Right lobe of liver (tissue), 6 donors: ENCODE measurements at regions not wholly inside any gene's neighbourhood (a gene's known extent, or its start where the extent isn't known, plus 50 kb on each side); places are given as distances from the start of the nearest gene placed in this dataset.

Source experiments
- ATAC-seq, 4 donors: fragments of 200-7000 bp; cut with Tn5 transposase; one replicate each; pipeline ENCODE4 v1.9.1; 2020; ENCODE audit warnings: mild to moderate bottlenecking in 4 of 4, moderate library complexity in 4 of 4
- DNase-seq, 3 donors: peaks; one replicate each; pipeline ENCODE4 v3.0.0-alpha.2; 2020
- H3K27ac ChIP-seq, 3 donors: fragments of 200-600 bp; one replicate each; pipeline ENCODE4 v1.8.0; 2022
- H3K27me3 ChIP-seq, 2 donors: fragments of 200-600 bp; one replicate each; pipeline ENCODE4 v1.8.0; 2022
- H3K36me3 ChIP-seq, 4 donors: fragments of 200-600 bp; sonication (generic) in 1 of 4; one replicate each; pipeline versions ENCODE4 v1.5.1 to v1.8.0; 2017 to 2022; ENCODE audit warnings: control low read depth in 1 of 4
- H3K4me1 ChIP-seq, 4 donors: fragments of 200-600 bp; sonication (generic) in 1 of 4; one replicate each; pipeline versions ENCODE4 v1.5.1 to v1.8.0; 2017 to 2022; ENCODE audit warnings: control low read depth in 1 of 4
- H3K4me3 ChIP-seq, 3 donors: fragments of 200-600 bp; one replicate each; pipeline ENCODE4 v1.8.0; 2022
- H3K9me3 ChIP-seq, 4 donors: fragments of 200-600 bp; sonication (generic) in 1 of 4; one replicate each; pipeline versions ENCODE4 v1.5.1 to v1.8.0; 2017 to 2022; ENCODE audit warnings: control low read depth in 1 of 4
- POLR2A ChIP-seq: fragments of 450-650 bp; IDR thresholded peaks from one replicate; pipeline ENCODE4 v1.6.1; 2017; ENCODE audit warnings: antibody characterized with exemption, mild to moderate bottlenecking
- WGBS: methylation state at CpG from one replicate; pipeline ENCODE4 v1.1.6; 2018; ENCODE audit warnings: low coverage, low lambda C conversion rate; ENCODE audit not compliant: insufficient coverage; ENCODE audit errors: missing lambda C conversion rate; 5-methylcytosine and 5-hydroxymethylcytosine counted together
- intact Hi-C, 2 donors: fragments of 100-400 bp; cut with DNase I; formaldehyde crosslinking; loops; one replicate each; pipeline versions ENCODE4 v1.11.2 to v1.14.1; 2022
- TF ChIP-seq, protein P1 (sequence below), 4 donors: fragments of 200-600 bp in 3 of 4; fragments of 450-650 bp in 1 of 4; IDR thresholded peaks; one replicate each; pipeline versions ENCODE4 v1.5.1 to v1.8.0; 2016 to 2022; ENCODE audit warnings: antibody characterized with exemption in 4 of 4, mild to moderate bottlenecking in 2 of 4
- donor health status: DM: no; HTN: yes; CAD: no.
- donor health status: DM: no; HTN: no; CAD: no.
- donor health status: DM: no; HTN: no; CAD: no.
- donor health status: DM: no; HTN: yes; CAD: no.
- donor health status: DM: no; HTN: yes; CAD: no.

DNA sequence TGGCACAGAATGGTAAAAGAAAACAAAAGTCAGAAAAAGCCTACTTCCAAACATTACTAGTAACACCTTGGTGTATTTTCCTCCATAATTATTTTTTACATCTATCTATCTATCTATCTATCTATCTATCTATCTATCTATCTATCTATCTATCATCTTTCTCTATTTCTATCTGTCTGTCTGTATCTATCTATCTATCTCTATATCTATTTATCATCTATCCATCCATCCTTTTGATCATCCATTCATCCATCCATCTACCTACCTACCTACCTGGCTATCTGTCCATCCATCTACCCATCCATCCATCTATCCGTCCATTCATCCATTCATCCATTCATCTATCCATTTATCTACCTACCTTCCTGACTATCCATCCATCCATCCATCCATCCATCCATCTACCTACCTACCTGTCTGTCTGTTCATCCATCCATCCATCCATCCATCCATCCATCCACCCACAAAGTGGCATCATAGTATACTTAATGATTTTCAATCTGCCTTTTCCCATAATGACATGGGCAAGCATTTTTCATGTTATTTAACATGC, 121.9 kb upstream of the NEK6 start:
- Histone ChIP-seq H3K4me3 (no peak overlapping the region), H3K27ac (no peak overlapping the region), H3K27me3 (no peaks in the 10 kb centered on the region), H3K9me3 (no peaks in the 10 kb centered on the region), H3K36me3 (no peaks in the 10 kb centered on the region), H3K4me1 (no peaks in the 10 kb centered on the region)
- no peak for TF ChIP-seq POLR2A
- TF ChIP-seq, protein P1, sequence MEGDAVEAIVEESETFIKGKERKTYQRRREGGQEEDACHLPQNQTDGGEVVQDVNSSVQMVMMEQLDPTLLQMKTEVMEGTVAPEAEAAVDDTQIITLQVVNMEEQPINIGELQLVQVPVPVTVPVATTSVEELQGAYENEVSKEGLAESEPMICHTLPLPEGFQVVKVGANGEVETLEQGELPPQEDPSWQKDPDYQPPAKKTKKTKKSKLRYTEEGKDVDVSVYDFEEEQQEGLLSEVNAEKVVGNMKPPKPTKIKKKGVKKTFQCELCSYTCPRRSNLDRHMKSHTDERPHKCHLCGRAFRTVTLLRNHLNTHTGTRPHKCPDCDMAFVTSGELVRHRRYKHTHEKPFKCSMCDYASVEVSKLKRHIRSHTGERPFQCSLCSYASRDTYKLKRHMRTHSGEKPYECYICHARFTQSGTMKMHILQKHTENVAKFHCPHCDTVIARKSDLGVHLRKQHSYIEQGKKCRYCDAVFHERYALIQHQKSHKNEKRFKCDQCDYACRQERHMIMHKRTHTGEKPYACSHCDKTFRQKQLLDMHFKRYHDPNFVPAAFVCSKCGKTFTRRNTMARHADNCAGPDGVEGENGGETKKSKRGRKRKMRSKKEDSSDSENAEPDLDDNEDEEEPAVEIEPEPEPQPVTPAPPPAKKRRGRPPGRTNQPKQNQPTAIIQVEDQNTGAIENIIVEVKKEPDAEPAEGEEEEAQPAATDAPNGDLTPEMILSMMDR (IDR thresholded peaks at IDR 0.05), result no peak
- no peak for ATAC-seq
- intact Hi-C loops, result loop anchor here (10.0 kb wide), 2 partner anchors 179 to 189 kb away; no protein-coding TSS in a partner anchor
- WGBS, result 85% methylated on average over 1 of the region's 1 CpG
- DNase-seq, result no peak

DNA sequence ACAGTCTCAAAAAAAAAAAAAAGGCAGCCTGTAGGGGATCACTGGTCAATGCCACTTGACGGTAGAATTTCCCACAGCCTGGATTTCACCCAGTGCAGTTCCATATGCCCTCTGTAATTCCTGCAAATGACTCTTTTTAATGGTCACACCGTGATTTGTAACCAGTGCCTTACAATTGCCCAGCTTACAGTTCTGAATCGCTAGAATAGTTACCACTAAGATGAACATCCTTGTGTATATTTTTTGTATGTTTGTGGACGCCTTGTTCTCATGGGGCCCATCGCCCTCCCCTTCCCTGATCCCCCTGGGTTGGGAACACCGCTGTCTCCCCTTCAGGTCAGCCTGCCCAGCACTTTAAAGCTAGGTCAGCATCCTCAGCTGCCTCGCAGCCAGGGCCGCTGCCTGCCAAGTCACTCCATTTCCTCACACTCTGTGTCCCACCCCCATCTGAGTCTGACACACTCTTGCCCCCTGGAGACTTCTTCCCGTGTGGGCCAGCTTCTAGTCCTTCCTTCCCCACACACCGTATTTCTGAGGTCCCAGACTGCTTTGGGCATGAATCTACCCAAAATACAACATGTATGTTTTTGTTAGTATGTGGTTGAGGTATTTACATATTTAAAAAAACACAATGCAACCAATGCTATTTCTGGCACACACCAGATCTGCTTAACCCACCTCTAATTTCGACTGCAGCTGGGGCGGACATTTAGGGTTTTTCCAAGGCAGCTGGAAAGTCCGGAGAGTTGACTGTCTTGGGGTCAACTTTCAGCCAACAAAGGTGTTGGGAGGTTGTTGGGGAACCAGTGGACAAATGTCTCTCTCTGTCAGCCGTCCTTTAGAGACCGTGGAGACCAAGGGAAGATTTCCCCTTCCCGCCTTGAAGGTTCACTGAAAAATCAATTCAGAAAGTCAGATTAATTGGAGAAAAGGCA, 120.5 kb upstream of the NEK6 start:
- no peak for TF ChIP-seq POLR2A
- TF ChIP-seq, protein P1 (IDR thresholded peaks at IDR 0.05), result no peak

DNA sequence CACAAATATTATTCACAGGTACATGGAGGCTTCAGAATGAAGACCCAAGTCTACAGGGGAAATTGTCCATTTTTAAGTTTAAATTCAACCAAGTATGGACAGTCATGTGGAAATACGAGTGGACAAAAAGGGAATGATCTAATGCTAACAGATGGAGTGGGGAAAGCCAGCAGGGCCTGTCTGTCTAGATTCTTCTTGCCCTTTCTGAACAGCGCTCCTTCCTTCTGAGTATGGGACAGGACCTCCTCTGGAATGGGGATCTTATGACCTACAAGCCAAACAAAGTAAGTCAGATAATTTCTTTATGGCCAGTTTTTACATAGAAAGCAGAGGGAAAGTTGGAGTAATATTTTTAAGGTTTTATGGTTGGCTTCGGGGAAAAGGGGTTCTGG, 119.8 kb upstream of the NEK6 start:
- 83% methylated on average over 3 of the region's 3 CpGs for WGBS
- Histone ChIP-seq H3K9me3 (no peaks in the 10 kb centered on the region), H3K36me3 (no peaks in the 10 kb centered on the region), H3K27ac (no peak overlapping the region), H3K27me3 (no peaks in the 10 kb centered on the region), H3K4me1 (no peaks in the 10 kb centered on the region), H3K4me3 (no peak overlapping the region)
- DNase-seq (no peak), ATAC-seq (no peak)
- TF ChIP-seq POLR2A, result no peak
- TF ChIP-seq, protein P1 (IDR thresholded peaks at IDR 0.05), result no peak
- intact Hi-C loops, result loop anchor here (10.0 kb wide), 2 partner anchors 177 to 187 kb away; no protein-coding TSS in a partner anchor

More for the DNA sequence above, 120.5 kb upstream of the NEK6 start:
- no peaks in the 10 kb centered on the region for H3K27me3 ChIP-seq
- H3K36me3 ChIP-seq, result no peaks in the 10 kb centered on the region
- 63% methylated on average over 15 of the region's 16 CpGs for WGBS
- H3K9me3 ChIP-seq, result no peaks in the 10 kb centered on the region
- no peak overlapping the region for H3K4me3 ChIP-seq
- H3K27ac ChIP-seq, result no peak overlapping the region
- H3K4me1 ChIP-seq, result no peaks in the 10 kb centered on the region
- DNase-seq (no peak), ATAC-seq (no peak)
- intact Hi-C loops, result loop anchor here (10.0 kb wide), 2 partner anchors 178 to 188 kb away; no protein-coding TSS in a partner anchor

DNA sequence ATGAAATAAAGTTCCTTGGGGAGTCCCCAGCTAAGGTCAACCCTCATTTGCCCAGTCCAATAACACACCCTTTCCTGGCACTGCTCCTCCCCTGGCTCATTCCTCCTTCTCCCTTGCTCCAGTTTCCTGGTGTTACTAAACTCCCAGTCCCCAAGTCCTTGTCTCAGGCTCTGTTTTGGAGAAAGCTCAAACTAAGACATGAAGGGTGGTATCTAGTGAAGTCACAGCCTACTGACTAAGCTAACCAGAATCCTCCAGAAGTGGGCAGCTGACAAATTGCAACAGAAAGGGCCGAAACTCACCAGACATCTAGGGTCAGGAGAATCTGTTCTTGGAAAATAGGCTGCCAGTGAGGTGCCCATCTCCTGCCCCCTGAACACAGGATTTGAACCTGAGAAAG, 118.7 kb upstream of the NEK6 start:
- H3K27ac ChIP-seq, result no peak overlapping the region
- intact Hi-C loops, result loop anchor here (10.0 kb wide), 2 partner anchors 176 to 186 kb away; no protein-coding TSS in a partner anchor
- H3K9me3 ChIP-seq, result no peaks in the 10 kb centered on the region
- no peaks in the 10 kb centered on the region for H3K27me3 ChIP-seq
- WGBS, result 57% methylated on average over 1 of the region's 1 CpG
- ATAC-seq, result peak in 1 of 4 donors; percentile 53
- no peak overlapping the region for H3K4me3 ChIP-seq
- DNase-seq, result no peak
- no peaks in the 10 kb centered on the region for H3K4me1 ChIP-seq
- no peak for TF ChIP-seq POLR2A
- TF ChIP-seq, protein P1 (IDR thresholded peaks at IDR 0.05), result no peak
- no peaks in the 10 kb centered on the region for H3K36me3 ChIP-seq
